GM23248 (cell line): ENCODE measurements at regions not wholly inside any gene's neighbourhood (a gene's known extent, or its start where the extent isn't known, plus 50 kb on each side); places are given as distances from the start of the nearest gene placed in this dataset.

Experiments
- EZH2 ChIP-seq: fragments of 200-600 bp; sonication (generic); IDR thresholded peaks from 2 replicates; pipeline ENCODE4 v1.6.1; 2018; ENCODE audit warnings: antibody characterized with exemption, mild to moderate bottlenecking; ENCODE audit not compliant: insufficient read depth, poor library complexity, severe bottlenecking
- EZH2phosphoT487 ChIP-seq: fragments of 200-600 bp; sonication (generic); IDR thresholded peaks from 2 replicates; pipeline ENCODE4 v1.6.1; 2018; ENCODE audit warnings: antibody characterized with exemption, moderate library complexity, mild to moderate bottlenecking, low read depth; ENCODE audit not compliant: insufficient read depth

DNA sequence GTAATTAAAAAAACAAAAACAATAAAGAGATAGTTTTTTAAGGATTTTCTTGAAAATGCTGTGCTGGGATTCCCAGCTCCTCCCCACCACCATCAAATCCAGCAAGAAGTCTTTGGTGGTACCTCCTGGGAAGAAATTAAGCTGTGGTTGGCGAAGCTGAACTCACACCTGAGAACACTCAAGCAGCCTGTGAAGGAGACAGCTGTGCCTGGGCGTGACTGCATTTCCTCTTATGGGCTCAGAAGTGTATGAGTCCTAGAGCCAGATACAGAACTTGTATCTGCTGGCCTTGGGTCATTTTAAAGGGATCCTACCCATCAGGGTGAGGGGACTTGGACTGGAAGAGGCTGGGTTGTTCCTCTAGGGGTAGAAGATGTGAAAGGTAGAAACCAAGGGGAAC lies 561.2 kb upstream of the SGCD start:
- TF ChIP-seq EZH2 (no peak), EZH2phosphoT487 (no peak)
